ENCODE measurements at regions not wholly inside any gene's neighbourhood (a gene's known extent, or its start where the extent isn't known, plus 50 kb on each side); places are given as distances from the start of the nearest gene placed in this dataset.

DNA sequence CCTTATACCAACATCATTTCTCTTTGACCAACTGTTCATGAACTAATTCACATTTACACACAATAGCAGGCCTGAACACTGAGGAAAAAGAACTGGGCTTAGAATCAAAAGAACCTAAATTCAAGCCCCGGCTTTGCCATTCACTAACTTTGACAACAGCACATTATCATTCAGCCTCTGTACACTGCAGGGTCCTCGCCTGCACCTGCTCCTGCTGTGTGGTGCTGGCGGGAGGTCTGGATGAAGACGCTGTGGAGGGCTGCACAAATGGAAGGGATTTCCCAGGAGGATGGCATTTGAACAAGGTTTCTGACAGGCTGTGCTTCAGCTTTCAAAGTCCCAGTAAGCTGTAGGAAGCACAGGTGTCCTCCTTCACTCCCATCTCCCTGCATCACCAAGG is 151.2 kb downstream of the ZDHHC21 start:
- intact Hi-C loops (cut with DNase I; ENCODE audit: low total_unique reads), result no loop called here
- TF ChIP-seq, protein P1, sequence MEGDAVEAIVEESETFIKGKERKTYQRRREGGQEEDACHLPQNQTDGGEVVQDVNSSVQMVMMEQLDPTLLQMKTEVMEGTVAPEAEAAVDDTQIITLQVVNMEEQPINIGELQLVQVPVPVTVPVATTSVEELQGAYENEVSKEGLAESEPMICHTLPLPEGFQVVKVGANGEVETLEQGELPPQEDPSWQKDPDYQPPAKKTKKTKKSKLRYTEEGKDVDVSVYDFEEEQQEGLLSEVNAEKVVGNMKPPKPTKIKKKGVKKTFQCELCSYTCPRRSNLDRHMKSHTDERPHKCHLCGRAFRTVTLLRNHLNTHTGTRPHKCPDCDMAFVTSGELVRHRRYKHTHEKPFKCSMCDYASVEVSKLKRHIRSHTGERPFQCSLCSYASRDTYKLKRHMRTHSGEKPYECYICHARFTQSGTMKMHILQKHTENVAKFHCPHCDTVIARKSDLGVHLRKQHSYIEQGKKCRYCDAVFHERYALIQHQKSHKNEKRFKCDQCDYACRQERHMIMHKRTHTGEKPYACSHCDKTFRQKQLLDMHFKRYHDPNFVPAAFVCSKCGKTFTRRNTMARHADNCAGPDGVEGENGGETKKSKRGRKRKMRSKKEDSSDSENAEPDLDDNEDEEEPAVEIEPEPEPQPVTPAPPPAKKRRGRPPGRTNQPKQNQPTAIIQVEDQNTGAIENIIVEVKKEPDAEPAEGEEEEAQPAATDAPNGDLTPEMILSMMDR (IDR thresholded peaks at IDR 0.05 in 8 of 11, conservative IDR thresholded peaks at IDR 0.05 in 3 of 11), result no peak
- TF ChIP-seq POLR2A (IDR thresholded peaks at IDR 0.05) (no peak), POLR2AphosphoS5 (IDR thresholded peaks at IDR 0.05) (no peak)
- Histone ChIP-seq H3K9me3 (no peaks in the 10 kb centered on the region), H3K4me1 (no peaks in the 10 kb centered on the region), H3K27ac (no peak overlapping the region), H3K4me3 (no peak overlapping the region), H3K36me3 (no peaks in the 10 kb centered on the region), H3K27me3 (replicated peaks in 1 of 7) (peaks cover 0 to 5% (median 0%) of the 10 kb centered on the region in 7 donors)
- no peak for DNase-seq
- 81 to 90% (median 86%) methylated on average over 4 of the region's 4 CpGs for WGBS, 5 donors

DNA sequence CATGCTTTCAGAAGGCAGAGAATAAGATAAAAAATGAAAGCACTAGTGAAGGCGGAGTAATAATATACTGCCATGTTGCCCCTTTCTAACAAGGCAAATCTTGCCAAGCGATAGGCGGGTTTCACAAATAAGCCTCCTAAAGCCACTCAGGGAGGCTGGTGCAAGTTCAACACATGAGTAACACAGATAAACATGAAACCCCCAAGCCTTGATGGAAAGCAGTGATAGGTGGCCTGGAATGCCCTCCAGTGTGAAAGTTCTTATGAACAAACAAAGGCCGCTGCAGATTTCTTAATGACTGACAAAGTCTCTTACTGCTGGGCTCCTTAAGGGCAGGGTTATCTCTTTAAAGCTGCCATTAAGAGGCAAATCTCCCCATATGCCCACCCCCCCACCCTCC is 154.7 kb downstream of the ZDHHC21 start:
- no peaks in the 10 kb centered on the region for H3K36me3 ChIP-seq
- no peaks in the 10 kb centered on the region for H3K4me1 ChIP-seq
- H3K9me3 ChIP-seq, result no peaks in the 10 kb centered on the region
- intact Hi-C loops (cut with DNase I; ENCODE audit: low total_unique reads), result no loop called here
- no peak overlapping the region for H3K27ac ChIP-seq
- no peak overlapping the region for H3K4me3 ChIP-seq
- no peak for DNase-seq
- TF ChIP-seq POLR2A (IDR thresholded peaks at IDR 0.05) (no peak), POLR2AphosphoS5 (IDR thresholded peaks at IDR 0.05) (no peak)
- TF ChIP-seq, protein P1 (IDR thresholded peaks at IDR 0.05 in 8 of 11, conservative IDR thresholded peaks at IDR 0.05 in 3 of 11), result no peak
- WGBS, 5 donors, result 86 to 97% (median 95%) methylated on average over 4 of the region's 4 CpGs
- H3K27me3 ChIP-seq (replicated peaks in 1 of 7), result peaks cover 0 to 36% (median 0%) of the 10 kb centered on the region in 7 donors

DNA sequence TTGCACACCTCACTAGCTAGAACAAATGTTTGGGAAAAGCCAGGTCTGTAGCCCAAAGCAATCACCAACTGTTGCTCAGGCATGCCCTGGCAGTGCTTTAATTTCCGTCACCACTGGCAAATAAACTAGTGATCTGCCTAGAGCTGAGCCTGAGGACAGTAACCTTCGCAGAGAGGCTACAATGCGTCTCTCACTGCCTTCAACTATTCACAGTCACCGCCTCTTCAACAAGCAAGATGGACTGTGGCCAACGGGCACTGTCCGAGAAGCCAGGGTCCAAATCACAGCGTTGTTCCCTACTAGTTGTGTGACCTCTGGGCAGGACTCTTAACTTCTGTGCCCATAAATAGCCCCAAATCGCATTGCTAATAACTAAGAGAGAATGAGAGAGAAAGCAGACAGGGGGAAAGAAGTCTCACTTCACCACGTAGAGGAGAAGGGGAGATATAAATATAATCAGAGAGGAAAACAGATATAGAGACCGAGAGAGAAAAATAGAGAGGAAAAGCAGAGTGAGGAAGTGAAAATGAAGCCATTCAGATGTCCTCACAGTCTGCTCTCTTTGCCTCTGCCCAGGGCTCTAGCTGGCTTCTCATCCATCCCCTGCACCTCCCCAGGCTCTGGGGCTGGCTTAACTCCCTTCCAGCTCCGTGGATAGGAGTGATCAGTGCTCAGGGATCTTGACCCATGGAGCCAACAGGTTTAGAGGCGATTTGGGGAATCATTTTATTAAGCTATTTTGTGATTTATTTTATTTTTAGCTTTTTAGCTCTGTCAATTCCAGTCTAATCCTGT is 157.9 kb downstream of the ZDHHC21 start:
- Histone ChIP-seq H3K4me1 (no peaks in the 10 kb centered on the region), H3K4me3 (no peak overlapping the region), H3K36me3 (no peaks in the 10 kb centered on the region), H3K27ac (no peak overlapping the region), H3K27me3 (replicated peaks in 1 of 7) (peaks cover 0 to 36% (median 0%) of the 10 kb centered on the region in 7 donors), H3K9me3 (no peaks in the 10 kb centered on the region)
- WGBS, 5 donors, result 59 to 75% (median 67%) methylated on average over 12 of the region's 12 CpGs
- TF ChIP-seq, protein P1 (IDR thresholded peaks at IDR 0.05 in 8 of 11, conservative IDR thresholded peaks at IDR 0.05 in 3 of 11), result no peak
- TF ChIP-seq POLR2A (IDR thresholded peaks at IDR 0.05) (no peak), POLR2AphosphoS5 (IDR thresholded peaks at IDR 0.05) (no peak)
- intact Hi-C loops (cut with DNase I; ENCODE audit: low total_unique reads), result no loop called here
- no peak for DNase-seq

DNA sequence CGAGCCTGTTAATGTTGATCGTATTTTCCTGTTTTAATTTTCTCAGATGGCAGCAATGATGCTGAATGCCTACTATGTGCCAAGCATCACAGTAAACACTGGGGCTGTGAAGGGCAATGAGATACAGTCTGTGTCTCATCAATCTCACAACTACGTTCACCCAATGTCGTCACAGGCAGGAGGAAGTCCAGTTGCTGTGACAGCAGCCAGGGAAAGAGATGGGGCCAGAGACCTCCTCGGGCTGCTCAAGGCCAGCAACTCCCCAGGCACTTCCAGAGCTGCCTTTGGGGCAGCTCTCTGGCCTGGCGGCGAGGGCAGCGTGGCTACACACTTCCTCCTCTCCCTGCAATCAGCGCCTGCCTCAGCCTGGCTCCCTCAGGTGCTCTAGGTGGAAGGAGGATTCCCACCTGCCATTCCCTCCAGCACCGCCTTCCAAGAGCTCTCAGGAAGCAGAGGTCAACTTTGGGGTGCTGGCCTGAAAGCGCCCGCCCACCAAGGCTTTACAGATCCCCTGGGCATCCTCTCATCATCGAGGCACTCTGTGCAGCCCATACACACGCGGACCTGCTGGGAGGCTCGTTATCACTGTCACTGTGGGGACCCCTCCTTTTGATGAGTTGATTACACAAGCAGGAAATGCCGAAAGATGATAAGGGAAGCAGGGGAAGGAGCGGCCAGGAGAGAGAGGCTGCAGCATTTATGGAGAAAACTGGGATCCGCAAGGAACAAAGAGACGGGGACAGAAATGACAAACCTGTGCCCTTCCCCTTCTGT is 159.2 kb downstream of the ZDHHC21 start:
- H3K4me3 ChIP-seq, result no peak overlapping the region
- no peaks in the 10 kb centered on the region for H3K4me1 ChIP-seq
- no peaks in the 10 kb centered on the region for H3K9me3 ChIP-seq
- intact Hi-C loops (cut with DNase I; ENCODE audit: low total_unique reads), result no loop called here
- no peak overlapping the region for H3K27ac ChIP-seq
- no peak for DNase-seq
- H3K36me3 ChIP-seq, result no peaks in the 10 kb centered on the region
- TF ChIP-seq POLR2AphosphoS5 (IDR thresholded peaks at IDR 0.05) (no peak), POLR2A (IDR thresholded peaks at IDR 0.05) (no peak)
- TF ChIP-seq, protein P1 (IDR thresholded peaks at IDR 0.05 in 8 of 11, conservative IDR thresholded peaks at IDR 0.05 in 3 of 11), result no peak
- H3K27me3 ChIP-seq (replicated peaks in 1 of 7), result peaks cover 0 to 36% (median 0%) of the 10 kb centered on the region in 7 donors
- WGBS, 5 donors, result 52 to 66% (median 54%) methylated on average over 19 to 20 of the region's 20 CpGs
